Thoracic aorta (tissue), 2 donors: ENCODE measurements at regions not wholly inside any gene's neighbourhood (a gene's known extent, or its start where the extent isn't known, plus 50 kb on each side); places are given as distances from the start of the nearest gene placed in this dataset.
"Not testable (repeated sequence)": the region's sequence is repeated elsewhere in the genome, so short reads cannot be mapped to it uniquely, and the experiment has no call there.

Experiments
- ATAC-seq: fragments of 150-250 bp; one replicate; pipeline ENCODE4 v1.8.0; 2017; ENCODE audit warnings: low read depth; ENCODE audit not compliant: insufficient number of reproducible peaks, low FRiP score
- DNase-seq: peaks from one replicate; pipeline ENCODE4 v3.0.0-alpha.2; 2020; ENCODE audit warnings: low spot score
- H3K27ac ChIP-seq, 2 donors: fragments of 200-600 bp; sonication (generic); 1 replicate in 1 of 2; 2 replicates in 1 of 2; pipeline ENCODE4 v1.5.1; 2016; ENCODE audit warnings: mild to moderate bottlenecking in 2 of 2, moderate library complexity in 2 of 2
- H3K27me3 ChIP-seq: fragments of 200-600 bp; sonication (generic); replicated peaks from 2 replicates; pipeline ENCODE4 v1.6.0; 2016; ENCODE audit warnings: mild to moderate bottlenecking; ENCODE audit not compliant: insufficient read depth
- H3K36me3 ChIP-seq: fragments of 200-600 bp; sonication (generic); one replicate; pipeline ENCODE4 v1.5.1; 2016
- H3K4me1 ChIP-seq, 2 donors: fragments of 200-600 bp; sonication (generic); 1 replicate in 1 of 2; 2 replicates in 1 of 2; pipeline versions ENCODE4 v1.5.1 to v1.6.0; 2016; ENCODE audit warnings: low read depth in 2 of 2, mild to moderate bottlenecking in 1 of 2; ENCODE audit not compliant: control insufficient read depth in 1 of 2
- H3K4me3 ChIP-seq: fragments of 200-600 bp; sonication (generic); 2 replicates; pipeline ENCODE4 v1.5.1; 2016; ENCODE audit warnings: mild to moderate bottlenecking
- H3K9me3 ChIP-seq: fragments of 200-600 bp; sonication (generic); 2 replicates; pipeline ENCODE4 v1.5.1; 2016
- TF ChIP-seq, protein P1 (sequence below): fragments of 200-600 bp; sonication (generic); IDR thresholded peaks from one replicate; pipeline ENCODE4 v1.5.1; 2019; ENCODE audit warnings: antibody characterized with exemption

DNA sequence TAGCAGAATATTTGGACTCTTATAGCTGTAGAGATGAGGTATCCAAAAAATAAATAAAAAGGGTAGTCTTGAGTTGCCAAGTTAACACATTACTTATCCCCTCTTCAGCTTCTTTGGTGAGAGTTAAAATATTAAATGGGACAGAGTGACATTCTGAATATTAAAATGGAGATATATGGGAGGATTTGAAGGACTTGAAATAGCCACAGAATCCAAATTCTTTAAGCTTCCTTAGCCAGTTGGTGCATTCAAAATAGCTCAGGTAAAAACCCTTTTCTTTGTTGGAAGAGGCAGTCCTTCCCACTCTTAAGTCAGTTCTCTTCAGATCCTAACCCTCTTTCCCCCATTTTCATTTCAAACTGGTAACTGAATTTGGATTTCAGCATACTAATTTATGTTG, 130.1 kb upstream of the KLF12 start:
- Histone ChIP-seq H3K36me3 (no peaks in the 10 kb centered on the region), H3K27me3 (no peaks in the 10 kb centered on the region), H3K27ac (no peak overlapping the region), H3K4me3 (no peak overlapping the region), H3K9me3 (peaks cover 3% of the 10 kb centered on the region), H3K4me1 (no peaks in the 10 kb centered on the region)
- no peak for ATAC-seq
- TF ChIP-seq, protein P1, sequence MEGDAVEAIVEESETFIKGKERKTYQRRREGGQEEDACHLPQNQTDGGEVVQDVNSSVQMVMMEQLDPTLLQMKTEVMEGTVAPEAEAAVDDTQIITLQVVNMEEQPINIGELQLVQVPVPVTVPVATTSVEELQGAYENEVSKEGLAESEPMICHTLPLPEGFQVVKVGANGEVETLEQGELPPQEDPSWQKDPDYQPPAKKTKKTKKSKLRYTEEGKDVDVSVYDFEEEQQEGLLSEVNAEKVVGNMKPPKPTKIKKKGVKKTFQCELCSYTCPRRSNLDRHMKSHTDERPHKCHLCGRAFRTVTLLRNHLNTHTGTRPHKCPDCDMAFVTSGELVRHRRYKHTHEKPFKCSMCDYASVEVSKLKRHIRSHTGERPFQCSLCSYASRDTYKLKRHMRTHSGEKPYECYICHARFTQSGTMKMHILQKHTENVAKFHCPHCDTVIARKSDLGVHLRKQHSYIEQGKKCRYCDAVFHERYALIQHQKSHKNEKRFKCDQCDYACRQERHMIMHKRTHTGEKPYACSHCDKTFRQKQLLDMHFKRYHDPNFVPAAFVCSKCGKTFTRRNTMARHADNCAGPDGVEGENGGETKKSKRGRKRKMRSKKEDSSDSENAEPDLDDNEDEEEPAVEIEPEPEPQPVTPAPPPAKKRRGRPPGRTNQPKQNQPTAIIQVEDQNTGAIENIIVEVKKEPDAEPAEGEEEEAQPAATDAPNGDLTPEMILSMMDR: no peak
- no peak for DNase-seq

DNA sequence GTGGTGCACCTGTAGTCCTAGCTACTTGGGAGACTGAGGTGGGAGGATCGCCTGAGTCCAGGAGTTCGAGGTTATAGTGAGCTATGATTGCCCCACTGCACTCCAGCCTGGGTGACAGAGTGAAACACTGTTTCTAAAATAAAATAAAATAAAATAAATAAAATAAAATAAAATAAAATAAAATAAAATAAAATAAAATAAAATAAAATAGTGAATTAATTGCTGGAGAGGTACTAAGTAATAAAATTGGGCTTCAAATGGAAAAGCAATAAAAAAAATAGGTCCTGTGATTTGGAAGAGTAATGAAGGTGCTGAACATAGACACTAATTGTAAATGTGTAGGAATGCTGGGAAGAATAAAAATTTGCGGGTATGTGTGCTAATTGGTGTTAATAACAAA, 126.2 kb upstream of the KLF12 start:
- DNase-seq, H3K27me3 ChIP-seq, H3K9me3 ChIP-seq, ATAC-seq, H3K4me3 ChIP-seq, H3K27ac ChIP-seq, H3K36me3 ChIP-seq: not testable (repeated sequence)
- peaks cover 0 to 13% of the 10 kb centered on the region in 2 donors for H3K4me1 ChIP-seq

DNA sequence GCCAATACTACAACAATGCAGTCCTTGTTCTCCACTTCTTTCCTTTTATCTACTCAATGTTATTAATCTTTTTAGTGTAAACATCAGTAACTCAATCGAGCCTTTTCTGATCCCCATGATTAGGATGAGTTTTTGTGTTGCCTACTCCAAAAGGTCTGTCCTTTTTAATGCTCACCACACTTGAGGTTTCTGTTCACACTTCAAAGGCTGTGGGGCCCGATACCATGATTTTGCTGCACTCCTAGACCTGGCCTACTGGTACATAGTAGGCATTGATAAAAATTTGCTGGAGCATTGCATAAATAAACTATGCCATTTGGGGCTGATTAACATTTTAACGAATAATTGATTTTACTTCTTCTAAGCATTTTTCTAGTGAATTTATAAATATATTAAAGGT, 125.4 kb upstream of the KLF12 start:
- Histone ChIP-seq H3K27me3 (no peaks in the 10 kb centered on the region), H3K27ac (no peak overlapping the region), H3K4me1 (peaks cover 0 to 13% of the 10 kb centered on the region in 2 donors), H3K36me3 (no peaks in the 10 kb centered on the region), H3K4me3 (no peak overlapping the region), H3K9me3 (peaks cover 3% of the 10 kb centered on the region)
- DNase-seq: no peak
- TF ChIP-seq, protein P1: no peak
- ATAC-seq: no peak

DNA sequence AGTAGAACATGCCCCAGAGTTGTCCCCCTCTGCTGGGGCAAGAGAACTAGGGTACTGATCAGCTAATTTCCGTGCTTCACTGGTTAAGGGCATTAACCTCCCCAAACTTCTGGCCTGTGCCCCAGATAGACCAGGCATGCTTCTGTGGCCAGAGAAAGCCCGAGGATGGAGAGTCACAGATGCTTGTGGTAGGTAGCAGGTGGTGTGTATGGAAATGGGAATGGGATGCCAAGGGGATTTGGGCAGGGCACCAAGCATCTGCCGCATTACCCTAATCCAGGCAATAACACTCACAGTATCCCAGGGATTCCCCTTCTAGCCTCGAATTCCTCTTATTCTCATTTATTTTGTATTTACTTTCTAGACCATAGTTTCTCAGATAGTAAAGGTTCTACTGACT, 124.8 kb upstream of the KLF12 start:
- TF ChIP-seq, protein P1: no peak
- H3K9me3 ChIP-seq: peaks cover under 1% of the 10 kb centered on the region
- no peak for ATAC-seq
- H3K27ac ChIP-seq: no peak overlapping the region
- DNase-seq: no peak
- H3K36me3 ChIP-seq: no peaks in the 10 kb centered on the region
- H3K27me3 ChIP-seq: no peaks in the 10 kb centered on the region
- H3K4me3 ChIP-seq: no peak overlapping the region
- peaks cover 0 to 13% of the 10 kb centered on the region in 2 donors for H3K4me1 ChIP-seq

DNA sequence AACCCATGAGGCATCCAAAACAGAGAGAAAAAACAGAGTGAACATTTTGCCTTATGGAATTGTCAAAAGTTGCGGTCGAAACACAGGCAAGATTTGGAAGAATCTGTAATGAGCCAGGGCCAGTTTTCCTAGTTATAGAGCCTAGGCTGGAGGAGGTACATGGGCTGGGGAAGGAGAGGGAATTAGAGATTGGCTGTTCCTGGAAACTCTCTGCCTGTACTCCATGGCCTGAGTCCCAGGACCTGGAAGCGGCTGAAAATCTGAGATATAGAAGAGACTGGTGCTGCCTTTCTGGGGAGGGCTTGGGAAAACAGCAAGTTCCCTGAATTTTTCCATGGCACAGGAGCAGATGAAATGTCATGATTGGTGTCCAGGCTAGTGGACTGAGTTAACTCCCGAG, 122.8 kb upstream of the KLF12 start:
- ATAC-seq: no peak
- H3K9me3 ChIP-seq: no peaks in the 10 kb centered on the region
- H3K4me3 ChIP-seq: no peak overlapping the region
- H3K27ac ChIP-seq: no peak overlapping the region
- TF ChIP-seq, protein P1: no peak
- peaks cover 0 to 13% of the 10 kb centered on the region in 2 donors for H3K4me1 ChIP-seq
- no peaks in the 10 kb centered on the region for H3K36me3 ChIP-seq
- DNase-seq: no peak
- H3K27me3 ChIP-seq: no peaks in the 10 kb centered on the region

DNA sequence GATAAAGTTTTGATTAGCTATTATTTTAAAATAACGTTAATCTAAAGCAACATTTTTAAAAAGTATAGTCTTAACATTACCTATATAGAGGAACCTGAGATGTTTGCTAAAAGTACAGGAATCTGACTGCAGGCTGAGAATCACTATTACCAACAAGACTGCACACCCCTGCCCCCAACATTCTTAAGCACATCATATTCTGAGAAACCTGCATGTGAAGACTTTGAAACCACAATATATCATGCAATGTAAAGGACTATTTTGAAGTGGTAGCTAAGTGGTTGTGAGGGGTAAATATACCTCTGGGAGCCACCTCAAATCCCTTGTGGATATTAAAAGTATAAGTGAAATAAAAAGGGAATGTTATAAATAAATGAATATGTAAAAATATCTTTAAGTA, 119.0 kb upstream of the KLF12 start:
- no peaks in the 10 kb centered on the region for H3K9me3 ChIP-seq
- no peaks in the 10 kb centered on the region for H3K27me3 ChIP-seq
- ATAC-seq: no peak
- H3K4me3 ChIP-seq: no peak overlapping the region
- H3K27ac ChIP-seq: no peak overlapping the region
- no peaks in the 10 kb centered on the region for H3K36me3 ChIP-seq
- peaks cover 3 to 33% of the 10 kb centered on the region in 2 donors for H3K4me1 ChIP-seq
- DNase-seq: no peak
- TF ChIP-seq, protein P1: no peak
